ENCODE measurements at regions not wholly inside any gene's neighbourhood (a gene's known extent, or its start where the extent isn't known, plus 50 kb on each side); places are given as distances from the start of the nearest gene placed in this dataset.

DNA sequence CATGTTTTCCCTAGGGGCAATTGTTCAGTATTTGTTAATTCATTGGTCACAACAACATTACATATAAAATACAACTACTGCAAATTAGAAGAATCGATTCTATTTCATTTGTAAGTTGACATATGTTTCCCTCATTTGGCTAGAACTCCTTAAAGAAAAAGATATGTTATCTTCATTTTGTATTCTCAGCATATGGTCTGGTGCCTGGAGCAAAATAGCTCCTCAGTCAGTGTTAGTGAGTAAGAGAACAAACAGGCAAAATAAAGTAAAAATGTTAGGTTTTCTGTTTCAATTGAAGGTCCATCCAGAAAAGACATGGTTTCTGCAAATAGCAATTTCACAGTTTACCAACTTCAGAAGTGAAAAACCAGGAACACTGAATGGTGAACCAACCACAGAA lies 1343.1 kb downstream of the ROBO1 start:
- TF ChIP-seq, protein P1, sequence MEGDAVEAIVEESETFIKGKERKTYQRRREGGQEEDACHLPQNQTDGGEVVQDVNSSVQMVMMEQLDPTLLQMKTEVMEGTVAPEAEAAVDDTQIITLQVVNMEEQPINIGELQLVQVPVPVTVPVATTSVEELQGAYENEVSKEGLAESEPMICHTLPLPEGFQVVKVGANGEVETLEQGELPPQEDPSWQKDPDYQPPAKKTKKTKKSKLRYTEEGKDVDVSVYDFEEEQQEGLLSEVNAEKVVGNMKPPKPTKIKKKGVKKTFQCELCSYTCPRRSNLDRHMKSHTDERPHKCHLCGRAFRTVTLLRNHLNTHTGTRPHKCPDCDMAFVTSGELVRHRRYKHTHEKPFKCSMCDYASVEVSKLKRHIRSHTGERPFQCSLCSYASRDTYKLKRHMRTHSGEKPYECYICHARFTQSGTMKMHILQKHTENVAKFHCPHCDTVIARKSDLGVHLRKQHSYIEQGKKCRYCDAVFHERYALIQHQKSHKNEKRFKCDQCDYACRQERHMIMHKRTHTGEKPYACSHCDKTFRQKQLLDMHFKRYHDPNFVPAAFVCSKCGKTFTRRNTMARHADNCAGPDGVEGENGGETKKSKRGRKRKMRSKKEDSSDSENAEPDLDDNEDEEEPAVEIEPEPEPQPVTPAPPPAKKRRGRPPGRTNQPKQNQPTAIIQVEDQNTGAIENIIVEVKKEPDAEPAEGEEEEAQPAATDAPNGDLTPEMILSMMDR (IDR thresholded peaks at IDR 0.05): no peak
- no peaks in the 10 kb centered on the region for H3K9me3 ChIP-seq
- no peak overlapping the region for H3K27ac ChIP-seq
- no peak overlapping the region for H3K9ac ChIP-seq (ENCODE audit: low read depth in 2 of 2, low read length in 2 of 2)
- no peak for DNase-seq
- no peaks in the 10 kb centered on the region for H3K4me1 ChIP-seq
- no peak overlapping the region for H3K4me3 ChIP-seq
- H3K36me3 ChIP-seq: no peaks in the 10 kb centered on the region
- intact Hi-C loops (cut with DNase I): no loop called here
- H3K27me3 ChIP-seq: no peaks in the 10 kb centered on the region

DNA sequence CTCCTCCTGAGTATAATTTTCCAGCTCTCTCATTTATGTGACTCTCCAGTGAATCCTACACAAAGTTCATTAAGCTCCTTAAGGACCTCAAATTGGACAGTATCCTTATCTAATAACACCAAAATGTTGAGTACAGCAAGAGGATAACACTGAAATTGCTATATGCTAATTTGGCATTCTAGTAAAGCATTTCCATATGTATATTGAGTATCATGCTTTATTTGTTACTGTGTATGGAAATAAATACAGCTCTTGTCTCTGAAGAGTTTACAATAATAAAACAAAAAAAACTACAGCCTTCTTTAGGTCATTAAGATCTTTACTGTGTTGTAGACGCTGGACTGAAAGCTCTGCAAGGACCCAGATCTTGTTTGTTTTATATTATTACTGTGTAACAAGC lies 1341.3 kb downstream of the ROBO1 start:
- Histone ChIP-seq H3K9me3 (no peaks in the 10 kb centered on the region), H3K27ac (no peak overlapping the region), H3K4me1 (no peaks in the 10 kb centered on the region), H3K4me3 (no peak overlapping the region), H3K9ac (ENCODE audit: low read depth in 2 of 2, low read length in 2 of 2) (no peak overlapping the region), H3K27me3 (no peaks in the 10 kb centered on the region), H3K36me3 (no peaks in the 10 kb centered on the region)
- intact Hi-C loops (cut with DNase I): no loop called here
- DNase-seq: no peak
- TF ChIP-seq, protein P1 (IDR thresholded peaks at IDR 0.05): no peak

DNA sequence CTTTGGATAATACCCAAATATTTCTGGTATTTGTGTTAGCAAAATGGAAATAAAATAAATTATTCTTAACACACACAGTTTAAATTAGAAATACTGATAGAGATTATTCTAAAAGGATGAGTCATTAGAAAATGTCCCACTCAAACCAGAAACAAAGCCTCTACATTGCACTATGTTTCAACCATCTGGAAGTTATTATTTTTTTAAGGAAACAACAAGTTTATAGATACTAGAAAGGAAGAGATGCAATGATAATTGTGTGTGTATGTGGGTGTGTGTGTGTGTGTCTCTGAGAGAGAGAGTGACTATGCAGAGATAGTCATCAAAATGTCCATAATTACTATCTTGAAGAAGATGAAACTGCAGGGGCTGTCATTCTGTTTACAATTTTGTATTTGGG lies 1340.5 kb downstream of the ROBO1 start:
- H3K27ac ChIP-seq: no peak overlapping the region
- no peak overlapping the region for H3K4me3 ChIP-seq
- H3K4me1 ChIP-seq: no peaks in the 10 kb centered on the region
- TF ChIP-seq, protein P1 (IDR thresholded peaks at IDR 0.05): no peak
- no peaks in the 10 kb centered on the region for H3K9me3 ChIP-seq
- no peaks in the 10 kb centered on the region for H3K27me3 ChIP-seq
- no peak for DNase-seq
- intact Hi-C loops (cut with DNase I): no loop called here
- no peak overlapping the region for H3K9ac ChIP-seq (ENCODE audit: low read depth in 2 of 2, low read length in 2 of 2)
- no peaks in the 10 kb centered on the region for H3K36me3 ChIP-seq

DNA sequence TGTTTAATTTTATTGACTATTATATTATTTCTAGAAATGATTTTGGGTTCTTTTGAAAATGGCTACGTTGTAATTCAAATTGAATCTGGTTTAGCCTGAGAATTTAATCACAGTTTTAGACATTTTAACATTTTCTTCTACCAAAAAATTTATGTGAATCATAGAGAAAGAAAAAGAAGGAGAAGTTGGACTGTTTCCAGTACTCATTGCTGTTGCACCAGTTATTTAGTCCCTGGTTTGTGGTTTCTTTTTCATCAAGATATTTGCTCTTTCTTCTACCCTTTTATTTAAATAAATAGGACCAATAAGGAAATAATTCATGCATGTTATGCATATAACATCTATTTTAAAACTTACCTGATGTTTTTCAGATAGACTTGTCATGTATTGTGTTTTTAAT lies 1337.1 kb downstream of the ROBO1 start:
- Histone ChIP-seq H3K27me3 (no peaks in the 10 kb centered on the region), H3K9ac (ENCODE audit: low read depth in 2 of 2, low read length in 2 of 2) (no peak overlapping the region), H3K36me3 (no peaks in the 10 kb centered on the region), H3K9me3 (no peaks in the 10 kb centered on the region), H3K27ac (no peak overlapping the region), H3K4me1 (no peaks in the 10 kb centered on the region), H3K4me3 (no peak overlapping the region)
- TF ChIP-seq, protein P1 (IDR thresholded peaks at IDR 0.05): no peak
- no peak for DNase-seq
- intact Hi-C loops (cut with DNase I): no loop called here

DNA sequence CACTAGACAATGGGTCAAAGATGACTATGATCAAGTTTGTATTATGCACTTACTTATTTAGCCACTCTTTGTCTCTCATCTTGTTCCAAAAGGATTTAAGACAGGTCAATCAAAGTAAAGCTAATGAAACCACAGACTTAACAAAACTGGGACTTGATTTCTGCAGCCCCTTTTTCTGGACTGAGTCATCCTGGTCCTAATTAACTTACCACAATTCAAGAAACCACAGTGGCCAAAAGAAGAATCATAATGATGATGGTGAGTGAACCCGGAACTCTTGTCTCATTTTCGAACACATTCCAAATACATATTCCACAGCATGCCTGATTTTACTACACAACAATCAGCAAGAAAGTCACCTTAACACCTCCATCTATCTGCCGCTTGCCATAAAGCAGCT lies 1333.0 kb downstream of the ROBO1 start:
- TF ChIP-seq, protein P1 (IDR thresholded peaks at IDR 0.05): no peak
- H3K27me3 ChIP-seq: no peaks in the 10 kb centered on the region
- no peak overlapping the region for H3K9ac ChIP-seq (ENCODE audit: low read depth in 2 of 2, low read length in 2 of 2)
- no peak overlapping the region for H3K27ac ChIP-seq
- H3K4me3 ChIP-seq: no peak overlapping the region
- H3K4me1 ChIP-seq: no peaks in the 10 kb centered on the region
- no peak for DNase-seq
- H3K9me3 ChIP-seq: no peaks in the 10 kb centered on the region
- no peaks in the 10 kb centered on the region for H3K36me3 ChIP-seq
- intact Hi-C loops (cut with DNase I): no loop called here

DNA sequence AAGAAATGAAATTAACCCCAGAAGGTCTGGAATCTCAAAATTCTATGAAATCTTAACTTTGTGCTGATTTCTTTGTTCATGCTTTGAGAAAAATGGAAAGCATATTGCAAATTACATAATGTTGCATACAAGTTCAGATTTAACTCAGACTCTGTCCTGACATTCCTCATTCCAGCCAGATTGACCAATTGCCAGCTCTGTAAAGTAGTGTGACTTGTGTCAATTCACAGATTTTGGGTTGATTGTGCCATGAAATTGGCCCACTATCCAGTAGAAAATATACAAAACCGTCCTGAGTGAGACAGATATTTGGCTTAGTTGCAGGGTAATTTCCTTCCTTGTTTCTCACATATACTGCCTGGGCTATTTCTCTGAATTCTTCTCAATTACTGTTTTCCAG lies 1312.6 kb downstream of the ROBO1 start:
- Histone ChIP-seq H3K36me3 (no peaks in the 10 kb centered on the region), H3K4me1 (no peaks in the 10 kb centered on the region), H3K27ac (no peak overlapping the region), H3K4me3 (no peak overlapping the region), H3K27me3 (no peaks in the 10 kb centered on the region), H3K9ac (ENCODE audit: low read depth in 2 of 2, low read length in 2 of 2) (no peak overlapping the region), H3K9me3 (no peaks in the 10 kb centered on the region)
- no peak for DNase-seq
- intact Hi-C loops (cut with DNase I): no loop called here
- TF ChIP-seq, protein P1 (IDR thresholded peaks at IDR 0.05): no peak

All from colonic mucosa (tissue), 4 donors.